DMS 273 (cell line): ENCODE measurements at regions not wholly inside any gene's neighbourhood (a gene's known extent, or its start where the extent isn't known, plus 50 kb on each side); places are given as distances from the start of the nearest gene placed in this dataset.

ENCODE experiments used
- DNase-seq: peaks from one replicate; lab custom pipeline; 2025; ENCODE audit not compliant: unreplicated experiment; lab: John Stamatoyannopoulos, UW

DNA sequence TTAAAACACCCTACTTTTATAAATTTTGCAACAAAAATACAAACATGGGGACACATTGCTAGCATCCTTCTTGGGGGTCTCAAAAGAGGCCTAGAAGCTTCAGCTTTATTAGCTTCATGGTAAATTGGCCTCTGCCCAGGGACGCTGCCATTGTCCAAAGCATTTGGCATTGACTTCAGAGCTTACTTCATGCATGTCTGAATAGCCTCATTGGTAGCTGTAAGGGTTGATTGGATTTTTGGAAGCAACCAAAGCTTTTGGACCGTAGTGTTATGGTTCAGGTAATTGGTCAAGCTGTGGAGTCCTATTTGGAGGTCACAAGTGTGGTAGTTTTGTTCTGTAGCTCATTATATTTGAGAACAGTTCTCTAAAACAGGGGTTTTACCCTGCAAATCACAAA is 411.7 kb upstream of the SLC24A2 start:
- DNase-seq, result peak; percentile 20

DNA sequence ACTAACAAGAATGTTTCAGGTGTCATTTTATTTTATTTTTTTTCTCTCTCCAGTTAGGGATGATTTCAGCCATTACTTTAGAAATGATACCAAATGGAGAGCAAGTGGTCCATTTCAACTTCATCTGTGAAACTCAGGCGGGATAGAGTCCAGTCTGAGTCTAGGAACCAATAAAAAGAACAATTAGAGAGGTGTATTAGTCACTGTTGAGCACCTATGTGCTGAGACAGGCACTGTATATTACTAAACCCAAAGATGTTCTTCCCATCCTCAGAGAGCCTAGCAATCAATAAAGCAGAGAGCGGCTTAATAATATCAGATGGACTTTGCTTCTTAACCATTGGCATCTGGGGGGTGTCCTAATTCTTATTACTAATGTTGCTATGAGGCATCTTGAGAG is 410.3 kb upstream of the SLC24A2 start:
- DNase-seq, result no peak

DNA sequence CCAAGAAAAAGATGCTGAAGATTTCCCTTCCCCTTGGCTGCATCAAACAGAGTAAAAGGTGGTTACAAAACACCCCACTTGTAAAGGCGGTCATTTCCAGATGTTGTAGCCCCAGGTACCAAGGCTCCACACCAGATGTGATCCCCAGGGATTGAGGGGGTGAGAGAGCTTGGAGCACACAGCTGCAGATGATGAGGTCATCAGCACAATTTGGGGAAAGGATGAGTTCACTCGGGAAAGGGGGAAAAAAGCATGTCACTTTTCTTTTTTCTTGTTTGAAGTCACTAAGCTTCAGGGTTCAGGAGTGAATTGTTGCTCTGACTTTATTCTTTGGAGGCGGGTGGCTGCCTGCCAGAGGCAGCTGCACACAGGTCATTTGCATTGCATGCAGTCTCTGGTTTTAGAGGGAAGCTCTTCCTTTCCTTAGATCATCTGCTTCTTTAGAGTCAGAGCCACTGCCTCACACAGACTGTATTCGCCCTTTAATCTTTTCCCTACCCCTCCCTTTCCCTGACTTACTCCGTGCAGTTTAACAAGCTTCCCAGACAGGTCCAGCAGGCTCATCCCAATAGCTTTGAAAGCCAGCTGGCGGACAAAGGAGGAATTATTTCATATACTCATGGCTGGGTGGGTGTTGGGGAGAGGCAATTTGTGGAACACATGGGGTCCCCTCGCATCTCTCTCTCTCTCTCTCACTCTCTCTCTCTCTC is 409.3 kb upstream of the SLC24A2 start:
- DNase-seq, result peak; percentile 69

DNA sequence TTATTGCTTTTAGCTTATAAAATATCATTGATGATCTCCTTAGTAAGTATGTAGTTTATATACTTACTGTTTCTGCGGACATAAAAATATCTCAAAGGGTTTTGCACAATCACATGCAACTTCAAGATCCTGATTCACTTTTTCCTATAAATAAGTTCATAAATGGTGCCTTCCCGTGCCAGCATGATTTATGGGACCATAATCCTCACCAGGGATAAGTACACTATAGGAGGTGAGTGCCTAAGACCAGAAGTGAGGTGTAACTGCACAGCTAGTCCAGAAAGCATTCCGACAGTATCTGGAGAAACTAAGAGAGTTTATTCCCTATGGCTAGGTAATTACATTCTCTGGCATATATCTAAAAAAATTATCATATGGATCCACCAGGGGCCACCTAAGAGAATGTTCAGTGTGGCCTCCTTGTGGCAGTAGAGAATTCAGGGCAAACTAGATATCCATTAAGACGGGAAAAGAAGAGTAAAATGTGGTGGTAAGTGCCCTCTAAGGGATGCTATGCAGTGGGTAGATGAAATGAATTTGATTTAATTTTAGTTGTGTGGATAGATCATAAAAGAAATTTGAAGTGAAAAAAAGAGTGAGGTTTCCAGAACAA is 402.5 kb upstream of the SLC24A2 start:
- peak; percentile 22 for DNase-seq

DNA sequence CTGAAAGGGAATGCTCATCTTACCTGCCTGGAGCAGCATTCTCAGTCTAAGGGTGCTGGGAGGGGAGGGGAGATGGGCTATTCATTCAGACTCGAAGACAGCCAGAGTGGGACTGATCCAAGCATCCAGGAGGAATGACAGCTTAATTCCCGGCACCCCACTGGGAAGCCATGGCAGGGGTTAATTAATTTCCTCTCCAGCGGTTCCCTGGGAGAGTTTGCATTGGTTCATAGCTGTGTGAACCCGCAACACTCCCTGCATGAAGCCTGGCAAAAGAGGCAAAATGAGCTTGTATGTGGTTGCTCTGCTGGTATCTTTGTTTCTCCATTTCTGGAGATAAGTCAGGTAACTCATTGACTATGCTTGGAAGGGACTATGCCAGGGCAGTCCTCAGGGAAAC is 401.0 kb upstream of the SLC24A2 start:
- DNase-seq, result no peak

DNA sequence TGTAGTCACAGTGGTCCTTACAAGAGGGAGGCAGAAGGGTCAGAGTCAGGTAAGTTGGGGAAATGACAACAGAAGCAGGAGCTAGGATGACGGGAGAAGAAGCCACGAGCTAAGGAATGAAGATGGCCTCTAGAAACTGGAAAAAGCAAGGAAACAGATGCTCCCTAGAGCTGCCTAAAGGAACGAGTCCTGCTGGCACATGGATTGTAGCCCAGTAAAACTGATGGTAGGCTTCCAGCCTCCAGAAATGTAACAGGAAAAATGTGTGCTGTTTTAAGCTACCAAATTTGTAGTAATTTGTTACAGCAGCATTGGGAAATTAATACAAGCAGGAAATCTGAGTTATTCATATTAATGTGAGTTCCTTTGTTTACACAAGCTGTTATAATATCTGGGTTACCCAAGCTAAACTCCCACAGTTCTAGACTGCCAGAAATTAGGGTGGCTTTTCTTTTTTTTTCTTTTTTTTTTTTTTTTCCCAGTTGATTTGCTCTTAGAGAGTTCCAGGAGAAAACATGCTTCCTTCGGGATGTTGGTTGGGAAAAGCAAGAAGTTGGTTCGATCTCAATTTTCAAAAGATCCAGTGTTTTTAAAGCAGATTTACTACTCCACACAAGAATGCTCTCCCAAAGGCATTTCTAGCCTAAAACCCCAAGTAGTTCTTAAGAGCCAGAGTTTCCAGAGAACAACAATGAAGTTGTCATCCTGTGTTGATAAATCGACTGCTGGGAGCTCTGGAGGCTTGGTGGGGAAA is 400.0 kb upstream of the SLC24A2 start:
- DNase-seq, result peak; percentile 44

DNA sequence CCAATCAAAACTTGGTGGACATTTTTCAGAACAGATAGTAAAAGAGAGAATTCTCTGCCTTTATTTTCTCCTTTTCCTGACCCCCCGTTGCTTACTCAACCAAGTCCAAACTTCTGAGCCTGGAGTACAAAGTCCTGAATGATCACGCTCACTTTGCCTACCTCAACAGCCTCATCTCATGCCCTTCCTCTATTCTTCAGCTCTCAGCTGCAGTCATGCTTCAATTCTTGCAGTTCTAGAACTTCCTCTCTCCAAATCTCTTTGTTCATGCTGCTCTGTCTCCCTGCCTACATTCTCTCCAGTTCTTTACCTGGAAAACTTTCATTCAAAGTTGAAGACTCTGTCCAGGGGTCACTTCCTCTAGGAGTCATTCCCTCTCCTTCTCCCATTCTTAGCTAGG is 398.5 kb upstream of the SLC24A2 start:
- DNase-seq, result no peak

DNA sequence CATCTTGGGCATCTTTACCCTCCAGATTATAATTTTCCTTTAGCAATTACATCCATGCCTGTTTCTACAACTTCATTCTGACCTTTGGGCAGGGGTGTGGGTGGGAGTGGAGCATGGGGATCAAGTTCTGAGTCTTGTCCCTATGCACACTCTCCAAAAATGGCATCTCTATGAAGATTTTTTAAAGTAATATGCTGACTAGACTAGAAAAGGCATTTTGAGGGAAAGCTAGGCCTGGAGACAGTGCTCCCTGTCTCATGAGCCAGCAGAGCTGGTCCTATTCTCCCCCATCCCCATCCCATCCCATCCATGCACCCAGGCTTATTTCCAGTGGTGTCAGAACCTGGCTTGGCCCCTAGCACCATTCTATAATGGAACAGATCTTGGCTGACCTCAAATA is 398.0 kb upstream of the SLC24A2 start:
- no peak for DNase-seq

DNA sequence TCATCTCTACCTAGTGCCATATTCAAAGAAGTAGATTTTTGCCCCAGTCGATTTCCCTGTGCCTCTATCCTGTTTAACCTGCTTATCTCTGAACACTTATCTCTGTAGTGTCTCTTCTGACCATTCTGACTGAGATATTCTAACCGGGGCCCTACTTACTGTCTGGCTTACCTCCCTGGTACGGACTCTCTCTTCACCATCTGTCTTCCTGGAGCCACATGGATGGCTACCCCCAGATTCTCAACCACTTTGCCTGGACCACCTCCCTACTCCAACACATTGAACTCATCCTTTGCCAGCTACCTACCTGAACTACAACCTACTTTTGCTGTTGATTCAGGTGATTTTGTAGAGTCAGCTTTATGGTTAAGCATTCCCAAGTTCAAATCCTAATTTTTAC is 397.4 kb upstream of the SLC24A2 start:
- no peak for DNase-seq

DNA sequence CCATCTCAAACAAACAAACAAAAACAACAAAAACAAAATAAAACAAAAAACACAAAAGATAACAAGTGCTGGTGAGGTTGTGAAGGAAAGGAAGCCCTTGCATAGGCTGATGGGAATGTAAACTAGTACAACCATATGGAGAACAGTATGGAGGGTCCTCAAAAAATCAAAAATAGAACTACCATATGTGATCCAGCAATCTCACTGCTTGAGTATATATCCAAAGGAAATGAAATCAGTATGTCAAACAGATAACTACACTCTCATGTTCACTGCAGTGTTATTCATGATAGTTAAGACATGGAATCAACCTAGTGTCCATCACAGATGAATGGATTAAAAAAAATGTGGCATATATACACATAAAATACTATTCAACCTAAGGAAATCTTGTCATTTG is 395.7 kb upstream of the SLC24A2 start:
- no peak for DNase-seq

DNA sequence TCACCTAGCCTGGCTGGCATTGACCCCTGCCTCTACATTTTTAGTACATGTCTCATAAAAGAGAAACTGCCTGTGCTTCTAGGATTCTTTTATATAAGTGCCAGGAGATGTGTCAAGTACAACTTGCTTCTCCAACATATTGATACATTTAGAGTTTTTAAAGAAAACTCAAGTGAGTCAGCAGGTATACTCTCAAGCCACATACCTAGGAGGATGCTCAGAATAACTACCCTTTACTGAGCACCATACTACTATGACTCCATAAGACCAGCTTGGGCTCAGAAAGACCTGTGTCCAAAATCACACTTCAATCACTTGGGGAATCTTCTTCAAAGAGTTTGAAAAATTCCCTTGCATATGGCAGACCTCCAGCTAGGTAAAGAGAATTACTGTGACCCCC is 389.8 kb upstream of the SLC24A2 start:
- no peak for DNase-seq

DNA sequence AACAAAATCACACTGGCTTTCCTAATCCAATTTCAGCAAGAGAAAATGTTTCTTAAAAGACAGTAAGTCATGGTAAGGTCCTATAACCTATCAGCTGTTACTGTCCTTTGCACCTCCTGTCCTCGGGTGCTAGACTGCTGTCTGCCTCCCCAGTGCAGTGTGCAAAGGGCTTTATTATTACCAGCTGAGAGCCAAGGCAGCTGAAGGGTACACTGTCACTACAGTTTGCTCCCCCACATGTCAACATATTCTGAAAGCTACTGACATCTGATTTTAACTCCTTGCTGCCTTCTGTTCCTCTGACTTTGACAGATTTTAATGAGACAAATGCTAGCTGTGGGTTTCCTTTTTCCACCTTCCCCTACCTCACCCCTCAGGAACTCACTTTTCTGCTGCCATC is 389.4 kb upstream of the SLC24A2 start:
- DNase-seq, result peak; percentile 46

DNA sequence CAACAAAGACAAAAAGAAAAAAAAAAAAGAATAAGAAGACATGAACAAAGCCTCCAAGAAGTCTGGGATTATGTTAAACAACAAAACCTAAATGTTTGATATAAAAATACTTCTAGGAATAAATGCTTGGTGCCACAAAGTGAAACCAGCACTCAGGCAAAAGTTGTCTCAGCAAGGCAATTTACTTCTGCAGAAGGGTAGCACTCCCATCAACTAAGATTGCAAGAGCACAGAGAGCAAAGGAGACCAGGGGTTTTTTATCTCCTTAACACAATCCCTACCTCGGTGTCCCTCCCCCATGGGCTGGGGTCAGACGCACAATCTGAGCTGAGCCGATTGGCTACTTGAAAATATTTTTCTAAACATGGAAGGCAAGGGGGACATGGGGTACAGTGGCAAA is 381.3 kb upstream of the SLC24A2 start:
- DNase-seq, result no peak

DNA sequence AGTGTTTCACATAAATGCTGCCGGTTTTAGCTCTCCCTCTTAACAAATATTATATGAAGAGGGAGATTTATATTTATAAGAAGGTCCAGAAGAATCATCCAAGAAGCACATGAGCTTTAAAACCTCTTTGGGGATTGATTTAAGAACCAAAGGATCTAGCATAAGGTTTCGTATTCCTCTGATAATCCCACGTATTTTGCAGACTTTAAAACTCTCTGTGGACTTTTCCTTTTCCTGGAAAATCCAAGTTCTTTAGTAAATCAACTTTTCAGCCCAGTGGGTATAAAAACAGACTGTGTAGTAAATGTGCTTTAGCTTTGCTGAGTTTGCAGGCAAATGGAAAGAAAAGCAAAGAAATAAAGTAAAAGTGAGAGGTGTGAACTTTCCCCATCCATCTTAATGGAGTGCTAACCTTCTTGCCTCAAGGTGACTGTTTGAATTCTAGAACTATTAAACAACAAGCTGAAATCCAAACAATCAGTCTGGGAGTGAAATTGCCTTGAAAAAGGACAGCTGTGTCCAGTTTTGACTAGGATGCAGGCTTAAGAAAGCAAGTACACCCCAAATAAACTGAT is 363.4 kb upstream of the SLC24A2 start:
- no peak for DNase-seq

DNA sequence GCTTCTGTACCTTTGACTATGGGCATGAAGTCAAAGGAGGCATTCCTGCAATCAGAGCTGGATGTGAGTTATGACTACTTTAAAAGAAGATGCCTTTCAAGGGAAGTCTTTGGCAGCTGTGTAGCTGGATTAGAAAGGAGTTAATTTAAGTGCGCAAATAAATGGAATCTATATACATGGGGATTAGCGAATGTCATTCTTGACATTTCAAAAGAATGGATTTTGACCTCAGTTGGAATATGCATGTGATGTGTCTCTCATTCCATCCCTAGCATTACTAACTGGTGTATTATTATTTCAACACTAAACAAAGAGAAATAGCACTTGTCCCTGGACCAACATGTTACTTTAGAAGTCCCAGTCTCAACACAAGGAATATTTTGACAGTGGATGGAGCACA is 359.6 kb upstream of the SLC24A2 start:
- DNase-seq, result no peak

DNA sequence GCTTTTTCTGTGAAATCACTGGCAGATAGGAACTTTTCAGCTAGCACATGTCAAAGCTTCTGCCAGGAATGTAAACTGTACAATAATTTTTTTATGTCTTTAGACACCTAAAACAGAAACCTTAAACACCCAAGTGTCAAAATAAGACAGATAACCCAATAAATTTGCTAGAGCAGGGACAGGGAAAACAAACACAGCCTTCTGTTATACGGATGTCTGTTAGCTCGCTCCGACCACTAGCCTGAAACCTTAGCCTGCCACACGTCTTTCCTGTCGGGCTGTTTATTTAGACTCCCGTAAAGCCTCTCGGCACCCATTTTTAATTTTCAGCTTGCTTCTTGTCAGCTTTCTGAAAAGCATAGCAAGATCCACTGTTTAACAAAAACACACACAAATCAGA is 355.4 kb upstream of the SLC24A2 start:
- DNase-seq, result no peak

DNA sequence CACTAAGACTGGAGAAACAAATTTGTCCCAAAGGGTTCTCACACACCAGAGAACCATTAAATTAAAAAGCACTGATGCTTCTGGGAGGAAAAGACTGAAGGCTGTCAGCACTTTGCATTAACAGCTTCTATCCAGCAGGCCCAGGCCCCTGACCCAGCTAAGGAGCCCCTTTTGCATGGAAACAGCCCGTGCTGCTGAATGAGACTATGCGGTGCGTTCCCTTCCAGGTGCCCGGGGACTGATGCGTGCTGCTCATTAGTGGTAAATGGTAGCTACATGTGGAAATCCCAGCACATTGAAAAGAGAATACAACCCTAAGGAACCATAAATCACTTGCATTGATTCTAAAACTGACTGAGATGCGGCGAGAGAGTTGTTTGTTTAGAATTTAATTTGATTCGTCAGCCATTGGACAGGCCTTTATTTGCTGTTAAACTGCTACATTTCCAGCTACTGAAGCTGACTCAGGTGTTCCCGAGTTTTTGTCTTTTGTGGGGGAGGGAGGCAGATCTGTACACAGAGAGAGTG is 351.0 kb upstream of the SLC24A2 start:
- no peak for DNase-seq

DNA sequence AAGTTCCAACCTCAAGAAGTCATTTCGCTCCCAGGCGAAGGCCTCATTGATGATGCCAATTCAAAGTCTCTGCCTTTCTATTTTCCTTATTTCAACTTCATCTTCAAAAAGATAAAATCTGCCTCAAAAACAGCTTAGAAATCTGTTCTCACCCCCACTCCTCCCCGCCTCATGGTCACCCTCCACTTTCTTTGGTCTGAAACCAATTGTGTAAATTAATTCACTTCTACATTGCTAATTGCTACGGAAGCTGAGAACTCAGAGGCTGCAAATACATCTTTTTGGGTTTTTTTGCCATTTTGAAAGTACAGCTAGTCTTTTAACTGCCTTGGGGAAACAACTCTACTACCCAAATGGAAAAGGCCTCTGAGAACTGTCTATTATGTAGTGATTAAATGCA is 350.0 kb upstream of the SLC24A2 start:
- no peak for DNase-seq

DNA sequence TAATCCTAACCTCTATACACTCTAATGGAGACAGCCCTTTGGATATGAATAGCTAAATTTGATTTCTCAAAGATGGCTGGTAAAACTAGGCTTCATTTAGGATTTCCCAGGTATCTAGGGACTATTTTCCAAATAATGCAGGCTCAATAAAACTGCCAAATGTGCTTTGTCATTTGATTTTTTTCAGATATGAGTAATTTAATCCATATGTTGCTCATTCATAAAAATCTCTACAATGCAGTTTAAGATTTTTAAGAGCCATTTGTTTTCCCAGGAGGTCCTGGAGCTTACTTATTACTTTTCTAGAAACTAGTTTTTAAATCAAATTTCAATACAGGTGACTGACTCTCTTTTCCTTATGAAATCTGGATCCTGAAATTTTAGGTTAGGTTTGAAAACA is 349.3 kb upstream of the SLC24A2 start:
- no peak for DNase-seq

DNA sequence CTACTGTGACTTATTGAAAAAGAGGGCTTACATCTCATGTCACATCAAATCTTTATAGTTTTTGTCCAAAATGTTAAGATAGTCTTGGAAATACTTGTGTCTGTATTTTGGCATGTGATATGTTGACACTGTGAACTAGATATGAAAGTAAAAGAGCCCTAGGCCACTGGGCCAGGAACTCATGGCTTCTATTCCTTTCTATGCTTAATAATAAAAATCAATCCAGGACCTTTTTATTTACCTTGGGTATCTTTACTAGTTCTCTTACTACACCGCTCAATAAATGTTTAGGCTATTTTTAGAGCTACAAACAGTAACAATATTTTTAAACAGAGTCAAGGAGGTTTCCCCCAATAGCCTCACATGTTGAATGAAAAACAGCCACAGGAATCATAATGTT is 348.6 kb upstream of the SLC24A2 start:
- no peak for DNase-seq

DNA sequence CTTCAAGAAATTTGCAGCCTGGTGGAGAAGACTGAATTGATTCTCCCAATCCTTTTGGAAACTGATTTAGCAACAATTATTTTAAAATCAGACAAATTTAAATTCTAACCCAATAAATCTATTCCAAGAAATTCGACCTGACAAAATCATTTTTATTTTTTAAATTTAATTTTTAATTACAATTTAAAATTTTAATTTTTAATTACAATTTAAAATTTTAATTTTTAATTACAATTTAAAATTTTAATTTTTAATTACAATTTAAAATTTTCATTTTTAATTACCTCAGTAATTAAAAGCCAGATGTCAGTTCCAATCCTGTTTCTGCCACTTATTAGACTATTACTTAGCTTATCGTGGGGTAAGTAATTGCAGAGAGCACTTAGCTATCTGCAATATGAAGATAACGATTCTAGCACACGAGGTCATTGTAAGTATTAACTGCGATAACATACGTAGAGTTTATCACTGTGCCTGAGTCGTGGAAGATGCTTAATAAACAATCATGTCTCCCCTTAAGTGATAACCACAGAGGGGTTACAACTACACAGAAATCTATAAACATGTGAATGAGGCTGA is 346.4 kb upstream of the SLC24A2 start:
- DNase-seq, result no peak
